ENCODE measurements at regions not wholly inside any gene's neighbourhood (a gene's known extent, or its start where the extent isn't known, plus 50 kb on each side); places are given as distances from the start of the nearest gene placed in this dataset.

- peak; percentile 53 for DNase-seq (ENCODE audit: low read depth, low spot score)
Measured at GRCh38 chr15:38072348-38073177, 138.1 kb downstream of the TMCO5A start.

GRCh38 chr15:38073178-38073946, 138.9 kb downstream of the TMCO5A start:
- DNase-seq (ENCODE audit: low read depth, low spot score), result no peak

GRCh38 chr15:38074029-38074428, 139.6 kb downstream of the TMCO5A start:
- DNase-seq (ENCODE audit: low read depth, low spot score), result no peak

GRCh38 chr15:38075466-38075865, 141.0 kb downstream of the TMCO5A start:
- no peak for DNase-seq (ENCODE audit: low read depth, low spot score)

- DNase-seq (ENCODE audit: low read depth, low spot score), result no peak
Measured at GRCh38 chr15:38076786-38077185, 142.3 kb downstream of the TMCO5A start.

- no peak for DNase-seq (ENCODE audit: low read depth, low spot score)
Measured at GRCh38 chr15:38079236-38079635, 144.8 kb downstream of the TMCO5A start.

GRCh38 chr15:38080651-38081275, 146.3 kb downstream of the TMCO5A start:
- no peak for DNase-seq (ENCODE audit: low read depth, low spot score)

GRCh38 chr15:38084289-38084688, 149.8 kb downstream of the TMCO5A start:
- DNase-seq (ENCODE audit: low read depth, low spot score), result no peak

- no peak for DNase-seq (ENCODE audit: low read depth, low spot score)
Measured at GRCh38 chr15:38085114-38085513, 150.7 kb downstream of the TMCO5A start.

- no peak for DNase-seq (ENCODE audit: low read depth, low spot score)
Measured at GRCh38 chr15:38085931-38086568, 151.6 kb downstream of the TMCO5A start.

GRCh38 chr15:38086611-38087010, 152.2 kb downstream of the TMCO5A start:
- DNase-seq (ENCODE audit: low read depth, low spot score), result no peak

GRCh38 chr15:38088971-38089370, 154.5 kb downstream of the TMCO5A start:
- DNase-seq (ENCODE audit: low read depth, low spot score), result no peak

GRCh38 chr15:38090223-38090622, 155.8 kb downstream of the TMCO5A start:
- no peak for DNase-seq (ENCODE audit: low read depth, low spot score)

GRCh38 chr15:38090678-38091077, 156.2 kb downstream of the TMCO5A start:
- no peak for DNase-seq (ENCODE audit: low read depth, low spot score)

- DNase-seq (ENCODE audit: low read depth, low spot score), result no peak
Measured at GRCh38 chr15:38091078-38091645, 156.7 kb downstream of the TMCO5A start.

- no peak for DNase-seq (ENCODE audit: low read depth, low spot score)
Measured at GRCh38 chr15:38093931-38094330, 158.7 kb upstream of the SPRED1 start.

GRCh38 chr15:38102972-38103371, 149.7 kb upstream of the SPRED1 start:
- DNase-seq (ENCODE audit: low read depth, low spot score), result no peak

- DNase-seq (ENCODE audit: low read depth, low spot score), result no peak
Measured at GRCh38 chr15:38103564-38103963, 149.1 kb upstream of the SPRED1 start.

GRCh38 chr15:38111070-38111469, 141.6 kb upstream of the SPRED1 start:
- no peak for DNase-seq (ENCODE audit: low read depth, low spot score)

GRCh38 chr15:38112406-38112805, 140.2 kb upstream of the SPRED1 start:
- DNase-seq (ENCODE audit: low read depth, low spot score), result no peak

GRCh38 chr15:38115121-38115520, 137.5 kb upstream of the SPRED1 start:
- DNase-seq (ENCODE audit: low read depth, low spot score), result no peak

GRCh38 chr15:38117781-38118180, 134.9 kb upstream of the SPRED1 start:
- DNase-seq (ENCODE audit: low read depth, low spot score), result no peak

All from brain pericyte (primary cell).